ENCODE measurements at regions not wholly inside any gene's neighbourhood (a gene's known extent, or its start where the extent isn't known, plus 50 kb on each side); places are given as distances from the start of the nearest gene placed in this dataset.
"Not testable (repeated sequence)": the region's sequence is repeated elsewhere in the genome, so short reads cannot be mapped to it uniquely, and the experiment has no call there.

- H3F3A ChIP-seq (ENCODE audit: insufficient read depth, low read length, poor library complexity, severe bottlenecking) = no peaks in the 10 kb centered on the region
- H3K9me3 ChIP-seq (ENCODE audit: low read length) = no peaks in the 10 kb centered on the region
- TF ChIP-seq CTCF (IDR thresholded peaks at IDR 0.05; ENCODE audit: poor library complexity, severe bottlenecking) (no peak), SMC3 (conservative IDR thresholded peaks at IDR 0.05; ENCODE audit: poor library complexity) (no peak), EZH2 (IDR thresholded peaks at IDR 0.05; ENCODE audit: borderline replicate concordance, insufficient read depth, low read length, poor library complexity, severe bottlenecking) (no peak), RAD21 (conservative IDR thresholded peaks at IDR 0.05) (no peak)
- no peaks in the 10 kb centered on the region for H3K9me2 ChIP-seq (ENCODE audit: insufficient read depth, low read length)
- H3K9ac ChIP-seq (ENCODE audit: low read length) = no peak overlapping the region
- H3K27me3 ChIP-seq (ENCODE audit: insufficient read depth, low read depth, low read length) = no peaks in the 10 kb centered on the region
- no peaks in the 10 kb centered on the region for H3K79me2 ChIP-seq (replicated peaks; ENCODE audit: insufficient read depth, low read length)
- no peak overlapping the region for H3K4me3 ChIP-seq (ENCODE audit: low read length)
- no peaks in the 10 kb centered on the region for H3K36me3 ChIP-seq (ENCODE audit: insufficient read depth, low read length)
- H2AFZ ChIP-seq (ENCODE audit: low read depth, low read length) = no peak overlapping the region
- no peaks in the 10 kb centered on the region for H4K20me1 ChIP-seq (ENCODE audit: insufficient read depth)
- no peak overlapping the region for H3K4me2 ChIP-seq (ENCODE audit: low read length)
- H3K27ac ChIP-seq (ENCODE audit: low read length) = no peak overlapping the region
Measured at GRCh38 chr7:3146571-3147226, 103.0 kb upstream of the CARD11 start.

GRCh38 chr7:3148471-3148870, 104.8 kb upstream of the CARD11 start:
- not testable (repeated sequence) for H3K36me3 ChIP-seq (ENCODE audit: insufficient read depth, low read length); H4K20me1 ChIP-seq (ENCODE audit: insufficient read depth); H3K9me3 ChIP-seq (ENCODE audit: low read length); H3K9ac ChIP-seq (ENCODE audit: low read length); H3K27ac ChIP-seq (ENCODE audit: low read length); H2AFZ ChIP-seq (ENCODE audit: low read depth, low read length); H3K9me2 ChIP-seq (ENCODE audit: insufficient read depth, low read length); H3F3A ChIP-seq (ENCODE audit: insufficient read depth, low read length, poor library complexity, severe bottlenecking); H3K4me3 ChIP-seq (ENCODE audit: low read length); H3K79me2 ChIP-seq (replicated peaks; ENCODE audit: insufficient read depth, low read length); H3K4me2 ChIP-seq (ENCODE audit: low read length); H3K27me3 ChIP-seq (ENCODE audit: insufficient read depth, low read depth, low read length)

- Histone ChIP-seq H3K36me3 (ENCODE audit: insufficient read depth, low read length) (no peaks in the 10 kb centered on the region), H4K20me1 (ENCODE audit: insufficient read depth) (no peaks in the 10 kb centered on the region), H3K79me2 (replicated peaks; ENCODE audit: insufficient read depth, low read length) (no peaks in the 10 kb centered on the region), H3K27ac (ENCODE audit: low read length) (no peak overlapping the region), H3K4me3 (ENCODE audit: low read length) (no peak overlapping the region), H3K4me2 (ENCODE audit: low read length) (no peak overlapping the region), H3F3A (ENCODE audit: insufficient read depth, low read length, poor library complexity, severe bottlenecking) (no peaks in the 10 kb centered on the region), H3K27me3 (ENCODE audit: insufficient read depth, low read depth, low read length) (no peaks in the 10 kb centered on the region), H2AFZ (ENCODE audit: low read depth, low read length) (no peak overlapping the region), H3K9ac (ENCODE audit: low read length) (no peak overlapping the region), H3K9me2 (ENCODE audit: insufficient read depth, low read length) (no peaks in the 10 kb centered on the region), H3K9me3 (ENCODE audit: low read length) (no peaks in the 10 kb centered on the region)
- no peak for TF ChIP-seq RAD21 (conservative IDR thresholded peaks at IDR 0.05)
Measured at GRCh38 chr7:3149231-3149995, 105.7 kb upstream of the CARD11 start.

- H3K4me3 ChIP-seq (ENCODE audit: low read length) = no peak overlapping the region
- no peaks in the 10 kb centered on the region for H3K9me3 ChIP-seq (ENCODE audit: low read length)
- no peak for TF ChIP-seq CTCF (IDR thresholded peaks at IDR 0.05; ENCODE audit: poor library complexity, severe bottlenecking)
- no peak for TF ChIP-seq EZH2 (IDR thresholded peaks at IDR 0.05; ENCODE audit: borderline replicate concordance, insufficient read depth, low read length, poor library complexity, severe bottlenecking)
- TF ChIP-seq POLR2AphosphoS5 (IDR thresholded peaks at IDR 0.05) = no peak
- no peak for TF ChIP-seq TAF1 (IDR thresholded peaks at IDR 0.05; ENCODE audit: low read depth)
- TF ChIP-seq MXI1 (conservative IDR thresholded peaks at IDR 0.05; ENCODE audit: poor library complexity, severe bottlenecking) = no peak
- TF ChIP-seq, protein P1, sequence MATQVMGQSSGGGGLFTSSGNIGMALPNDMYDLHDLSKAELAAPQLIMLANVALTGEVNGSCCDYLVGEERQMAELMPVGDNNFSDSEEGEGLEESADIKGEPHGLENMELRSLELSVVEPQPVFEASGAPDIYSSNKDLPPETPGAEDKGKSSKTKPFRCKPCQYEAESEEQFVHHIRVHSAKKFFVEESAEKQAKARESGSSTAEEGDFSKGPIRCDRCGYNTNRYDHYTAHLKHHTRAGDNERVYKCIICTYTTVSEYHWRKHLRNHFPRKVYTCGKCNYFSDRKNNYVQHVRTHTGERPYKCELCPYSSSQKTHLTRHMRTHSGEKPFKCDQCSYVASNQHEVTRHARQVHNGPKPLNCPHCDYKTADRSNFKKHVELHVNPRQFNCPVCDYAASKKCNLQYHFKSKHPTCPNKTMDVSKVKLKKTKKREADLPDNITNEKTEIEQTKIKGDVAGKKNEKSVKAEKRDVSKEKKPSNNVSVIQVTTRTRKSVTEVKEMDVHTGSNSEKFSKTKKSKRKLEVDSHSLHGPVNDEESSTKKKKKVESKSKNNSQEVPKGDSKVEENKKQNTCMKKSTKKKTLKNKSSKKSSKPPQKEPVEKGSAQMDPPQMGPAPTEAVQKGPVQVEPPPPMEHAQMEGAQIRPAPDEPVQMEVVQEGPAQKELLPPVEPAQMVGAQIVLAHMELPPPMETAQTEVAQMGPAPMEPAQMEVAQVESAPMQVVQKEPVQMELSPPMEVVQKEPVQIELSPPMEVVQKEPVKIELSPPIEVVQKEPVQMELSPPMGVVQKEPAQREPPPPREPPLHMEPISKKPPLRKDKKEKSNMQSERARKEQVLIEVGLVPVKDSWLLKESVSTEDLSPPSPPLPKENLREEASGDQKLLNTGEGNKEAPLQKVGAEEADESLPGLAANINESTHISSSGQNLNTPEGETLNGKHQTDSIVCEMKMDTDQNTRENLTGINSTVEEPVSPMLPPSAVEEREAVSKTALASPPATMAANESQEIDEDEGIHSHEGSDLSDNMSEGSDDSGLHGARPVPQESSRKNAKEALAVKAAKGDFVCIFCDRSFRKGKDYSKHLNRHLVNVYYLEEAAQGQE (IDR thresholded peaks at IDR 0.05; ENCODE audit: borderline replicate concordance) = no peak
- TF ChIP-seq SMC3 (conservative IDR thresholded peaks at IDR 0.05; ENCODE audit: poor library complexity) = no peak
- no peak for TF ChIP-seq RAD21 (conservative IDR thresholded peaks at IDR 0.05)
- TF ChIP-seq EP300 (conservative IDR thresholded peaks at IDR 0.05; ENCODE audit: poor library complexity, severe bottlenecking) = no peak
- no peak overlapping the region for H2AFZ ChIP-seq (ENCODE audit: low read depth, low read length)
- H3K27me3 ChIP-seq (ENCODE audit: insufficient read depth, low read depth, low read length) = no peaks in the 10 kb centered on the region
- H3K4me2 ChIP-seq (ENCODE audit: low read length) = no peak overlapping the region
- no peaks in the 10 kb centered on the region for H3K79me2 ChIP-seq (replicated peaks; ENCODE audit: insufficient read depth, low read length)
- H3F3A ChIP-seq (ENCODE audit: insufficient read depth, low read length, poor library complexity, severe bottlenecking) = no peaks in the 10 kb centered on the region
- no peaks in the 10 kb centered on the region for H3K36me3 ChIP-seq (ENCODE audit: insufficient read depth, low read length)
- no peaks in the 10 kb centered on the region for H3K9me2 ChIP-seq (ENCODE audit: insufficient read depth, low read length)
- H4K20me1 ChIP-seq (ENCODE audit: insufficient read depth) = no peaks in the 10 kb centered on the region
- no peak overlapping the region for H3K9ac ChIP-seq (ENCODE audit: low read length)
- H3K27ac ChIP-seq (ENCODE audit: low read length) = no peak overlapping the region
Measured at GRCh38 chr7:3150027-3150426, 106.4 kb upstream of the CARD11 start.

Measured in neural cell (in vitro differentiated cells).